GM18520 (cell line): ENCODE measurements at regions not wholly inside any gene's neighbourhood (a gene's known extent, or its start where the extent isn't known, plus 50 kb on each side); places are given as distances from the start of the nearest gene placed in this dataset.

ENCODE experiments used
- ATAC-seq: cut with Tn5 transposase; IDR thresholded peaks from one replicate; pipeline ENCODE4 v1.9.1; 2021; ENCODE audit not compliant: unreplicated experiment

DNA sequence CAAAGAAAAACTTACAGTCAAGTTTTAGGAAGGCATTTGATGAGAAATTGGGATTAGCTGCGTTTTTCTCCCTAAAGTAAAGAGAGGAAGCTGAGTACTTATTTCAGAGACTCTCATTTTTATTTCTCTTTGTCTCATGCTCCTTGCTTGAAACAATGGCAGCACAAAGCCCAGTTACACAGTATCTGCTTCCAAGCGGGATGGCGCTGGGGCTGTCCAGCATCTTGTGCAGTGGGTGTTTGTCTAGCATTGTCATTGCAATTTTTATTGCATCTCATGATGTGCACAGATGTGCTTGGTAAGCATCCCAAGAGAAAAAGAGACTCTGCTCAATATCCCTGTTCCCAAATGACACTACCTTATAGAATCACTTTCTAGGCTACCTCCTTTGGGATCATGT lies 102.8 kb upstream of the ZNF521 start:
- ATAC-seq = no peak

DNA sequence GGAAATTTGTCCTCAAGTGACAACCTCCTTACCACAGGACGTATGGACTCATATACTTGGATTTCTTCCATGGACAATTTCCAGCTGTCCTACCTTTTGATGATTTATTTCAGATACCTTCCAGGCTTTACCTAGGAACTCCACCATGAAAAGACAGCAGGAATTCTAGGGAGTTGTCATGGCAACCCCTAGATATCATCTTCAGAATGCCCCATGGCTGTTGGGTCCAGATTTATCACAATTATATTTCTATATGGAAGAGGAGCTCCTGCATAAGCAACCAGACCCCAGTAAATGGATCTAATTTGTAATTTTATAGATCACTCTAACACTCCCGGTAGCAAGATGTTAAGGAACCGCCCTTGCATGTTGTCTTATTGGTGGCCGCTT lies 102.3 kb upstream of the ZNF521 start:
- ATAC-seq = no peak

DNA sequence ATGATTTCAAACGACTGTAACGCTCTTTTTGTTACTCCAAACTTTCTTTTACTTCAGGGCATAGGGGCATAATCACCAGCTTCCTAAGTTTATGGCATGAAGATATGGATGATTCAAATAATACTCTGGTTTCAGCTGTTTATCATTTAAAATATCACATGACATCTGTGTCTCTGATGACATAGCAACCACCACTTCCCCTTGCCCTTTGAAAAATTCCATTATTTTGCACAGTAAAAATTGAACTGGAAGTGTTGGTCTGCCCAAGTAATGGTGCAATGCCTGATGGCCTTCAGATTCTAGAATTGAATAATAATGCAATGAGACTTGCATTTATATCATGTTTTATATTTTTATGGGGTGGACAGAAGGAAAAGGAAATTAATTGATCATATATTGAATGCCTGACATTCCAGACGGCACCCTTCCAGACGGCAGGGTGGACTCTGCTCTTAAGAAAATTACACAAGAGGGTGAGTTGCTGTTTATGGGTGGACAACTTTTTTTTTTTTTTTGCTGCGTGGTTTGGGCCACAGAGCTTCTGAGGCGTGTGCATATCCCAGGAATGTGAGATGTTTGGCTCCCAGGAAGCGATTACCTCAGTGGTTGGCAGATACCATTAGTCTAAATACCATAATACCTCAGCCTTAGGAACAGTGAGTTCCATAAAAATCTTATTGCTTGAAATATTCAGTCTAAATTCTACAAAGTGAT lies 101.7 kb upstream of the ZNF521 start:
- ATAC-seq = no peak

DNA sequence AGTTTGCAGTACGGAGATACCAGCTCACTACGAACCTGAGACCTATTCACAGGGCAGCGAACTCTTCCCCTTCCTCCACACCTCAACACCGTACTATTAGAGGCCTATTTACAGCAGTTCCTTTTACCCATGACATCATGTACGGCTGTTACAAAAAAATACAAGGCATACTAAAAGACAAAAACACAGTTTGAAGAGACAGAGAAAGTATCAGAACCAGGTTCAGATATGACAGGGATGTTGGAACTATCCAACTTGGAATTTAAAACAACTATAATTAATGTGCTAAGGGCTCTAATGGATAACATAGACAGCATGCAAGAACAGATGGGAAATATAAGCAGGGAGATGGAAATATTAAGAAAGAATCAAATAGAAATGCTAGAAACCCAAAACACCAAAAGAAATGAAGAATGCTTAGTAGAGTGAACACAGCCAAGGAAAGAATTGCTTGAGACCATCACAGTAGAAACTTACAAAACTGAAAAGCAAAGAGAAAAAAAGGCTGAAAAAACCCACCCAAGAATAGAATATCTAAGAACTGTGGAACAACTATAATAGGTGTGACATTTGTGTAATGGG lies 99.2 kb upstream of the ZNF521 start:
- no peak for ATAC-seq

DNA sequence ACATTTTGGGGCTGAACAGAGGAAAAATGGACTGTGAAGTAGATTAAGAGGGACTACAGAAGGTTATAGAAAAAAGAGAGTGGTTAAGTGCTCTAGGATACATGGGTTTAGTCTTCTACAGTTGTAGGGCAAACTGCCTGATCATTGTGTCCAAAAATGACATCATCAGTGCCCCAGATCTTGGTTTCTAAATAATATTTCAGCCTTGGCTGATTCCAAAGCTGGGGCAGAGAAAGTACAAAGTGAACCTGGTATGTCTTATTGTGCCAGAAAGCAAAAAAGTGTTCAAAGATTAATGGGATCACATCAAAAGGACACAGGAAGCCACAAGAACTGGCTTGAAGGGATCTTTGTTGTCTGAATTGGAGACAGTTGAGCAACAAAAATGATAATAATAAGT lies 97.1 kb upstream of the ZNF521 start:
- no peak for ATAC-seq

DNA sequence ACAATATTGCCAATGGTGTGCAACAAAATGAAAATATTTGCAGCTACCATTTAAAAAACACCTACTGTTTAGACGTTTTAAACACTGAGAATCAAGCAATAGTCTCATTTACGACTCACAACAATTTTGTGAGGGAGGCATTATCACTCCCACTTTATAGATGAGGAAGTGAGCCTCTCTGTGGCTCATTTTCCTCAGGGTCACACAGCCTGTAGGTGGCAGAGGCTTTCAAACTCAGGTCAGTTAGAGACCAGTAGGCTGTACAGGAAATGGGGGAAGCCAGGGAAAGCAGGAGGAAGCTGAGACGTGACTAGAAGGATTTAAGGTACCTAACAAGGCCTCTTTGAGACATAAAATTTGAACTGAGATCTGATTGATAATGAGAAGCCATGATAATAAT lies 95.0 kb upstream of the ZNF521 start:
- ATAC-seq = no peak

DNA sequence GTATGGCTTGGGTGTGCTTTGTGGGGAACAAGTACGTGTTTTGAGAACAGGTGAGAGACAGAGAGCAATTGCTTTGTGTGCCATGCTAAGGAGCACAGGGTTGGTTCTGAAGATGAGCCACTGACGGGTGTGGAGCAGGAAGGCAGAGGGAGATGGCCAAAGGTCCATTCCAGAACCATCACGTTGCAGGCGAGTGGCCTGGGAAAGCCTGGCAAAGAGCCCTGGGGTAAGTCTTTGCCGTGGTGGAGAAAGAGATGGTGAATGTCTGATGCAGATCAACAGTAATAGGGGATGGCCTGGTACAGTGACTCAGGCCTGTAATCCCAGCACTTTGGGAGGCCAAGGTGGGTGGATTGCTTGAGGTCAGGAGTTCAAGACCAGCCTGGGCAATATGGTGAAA lies 93.5 kb upstream of the ZNF521 start:
- no peak for ATAC-seq

DNA sequence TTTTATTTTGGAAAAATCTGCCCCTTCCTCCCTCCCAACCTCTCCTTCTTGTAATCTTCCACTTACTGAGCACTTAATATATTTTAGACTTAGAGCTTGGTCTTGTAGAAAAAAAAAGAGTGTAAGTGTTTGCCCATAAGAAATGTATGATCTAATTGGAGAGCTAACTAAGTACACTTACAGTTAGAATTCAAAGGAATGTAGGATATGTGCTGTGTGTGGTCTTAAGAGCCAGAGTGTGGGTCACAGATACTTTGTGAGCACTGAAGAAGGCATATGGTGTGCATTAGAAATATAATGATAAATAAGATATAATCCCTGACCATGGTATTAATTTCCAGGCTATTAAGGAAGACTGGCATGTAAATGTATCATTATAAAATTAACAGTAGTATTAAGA lies 91.8 kb upstream of the ZNF521 start:
- no peak for ATAC-seq

DNA sequence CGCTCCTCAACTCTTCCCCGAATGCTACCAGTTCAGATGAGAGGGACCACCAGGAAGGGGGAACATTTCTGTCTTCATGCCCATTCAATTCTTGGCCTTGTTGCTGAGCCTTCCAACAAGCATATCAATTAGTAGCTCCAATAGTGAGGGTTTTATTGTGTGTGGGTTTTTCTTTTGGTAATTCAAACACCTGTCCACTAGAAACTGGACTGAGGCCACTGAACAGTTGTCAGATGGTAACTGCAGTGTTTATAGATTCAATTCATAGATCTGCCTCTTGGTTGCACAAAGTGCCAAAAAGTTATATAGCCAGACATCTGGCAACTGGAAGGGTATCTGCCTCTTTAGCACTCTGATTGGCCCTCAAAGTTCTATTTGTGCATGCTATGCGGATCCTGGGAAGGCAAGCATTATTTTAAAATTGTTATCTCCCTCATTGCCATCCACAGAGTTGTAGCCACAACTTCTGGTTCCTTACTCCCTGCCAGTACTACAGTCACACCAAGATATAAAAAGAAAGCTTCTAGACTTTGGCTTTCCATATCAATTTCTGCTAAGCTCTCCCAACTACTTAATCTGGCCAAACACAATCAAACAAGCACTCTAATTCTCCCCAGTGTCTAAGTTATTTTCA lies 83.3 kb upstream of the ZNF521 start:
- ATAC-seq = no peak

DNA sequence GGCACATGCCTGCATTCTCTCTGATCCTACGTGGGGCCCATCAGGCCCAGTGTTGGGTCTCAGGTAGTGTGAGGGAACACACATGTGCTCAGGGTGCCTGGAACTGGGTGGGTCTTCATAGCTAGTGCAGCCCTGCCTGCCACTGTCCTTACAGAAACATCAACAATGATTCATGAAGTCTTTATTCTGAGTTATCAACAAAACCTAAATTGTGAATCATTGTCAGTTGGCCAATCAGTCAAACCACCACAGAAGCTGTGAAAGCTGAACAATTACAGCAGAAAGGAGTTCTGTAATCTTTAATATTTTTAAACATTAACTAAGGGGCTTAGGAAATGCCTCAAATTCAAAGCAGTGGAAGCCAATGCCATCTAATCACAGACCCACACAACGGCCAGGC lies 82.8 kb upstream of the ZNF521 start:
- no peak for ATAC-seq

DNA sequence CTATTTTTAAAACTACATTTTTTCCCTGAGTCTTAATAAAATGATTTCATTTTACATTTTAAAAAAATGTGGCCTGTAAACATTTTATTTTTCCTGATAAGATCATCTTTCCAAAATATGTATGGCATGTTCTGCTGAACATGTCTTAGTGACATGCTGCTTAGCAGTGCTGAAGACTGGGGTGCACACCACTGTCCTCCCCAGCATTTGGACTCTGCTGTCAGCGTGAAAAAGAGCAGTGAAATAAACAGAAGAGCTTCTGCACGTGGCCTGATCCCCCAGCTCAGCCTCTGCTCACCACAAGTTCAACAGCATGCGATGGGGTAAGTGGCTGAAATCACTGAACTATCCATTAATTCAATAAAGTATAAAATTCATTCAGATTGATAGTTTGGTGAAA lies 81.6 kb upstream of the ZNF521 start:
- ATAC-seq = no peak

DNA sequence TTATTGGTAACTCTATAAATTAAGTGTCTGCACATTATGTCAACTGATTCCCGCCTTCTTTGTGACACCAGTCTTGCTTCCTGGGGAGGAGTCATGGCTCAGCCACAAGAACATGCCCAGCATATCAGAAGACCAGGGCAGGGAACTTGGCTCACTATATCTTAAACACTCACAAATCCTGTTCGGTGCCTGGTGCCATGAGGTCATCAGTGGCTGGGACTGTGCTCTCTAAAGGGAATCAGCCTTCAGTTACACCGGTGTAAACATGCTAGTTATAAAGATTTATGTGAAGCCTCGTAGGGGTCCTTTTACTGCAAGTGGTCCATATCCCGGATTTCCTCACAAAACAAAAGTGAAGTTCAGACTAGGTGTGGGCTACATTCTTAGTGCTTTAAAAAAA lies 73.1 kb upstream of the ZNF521 start:
- ATAC-seq = no peak

DNA sequence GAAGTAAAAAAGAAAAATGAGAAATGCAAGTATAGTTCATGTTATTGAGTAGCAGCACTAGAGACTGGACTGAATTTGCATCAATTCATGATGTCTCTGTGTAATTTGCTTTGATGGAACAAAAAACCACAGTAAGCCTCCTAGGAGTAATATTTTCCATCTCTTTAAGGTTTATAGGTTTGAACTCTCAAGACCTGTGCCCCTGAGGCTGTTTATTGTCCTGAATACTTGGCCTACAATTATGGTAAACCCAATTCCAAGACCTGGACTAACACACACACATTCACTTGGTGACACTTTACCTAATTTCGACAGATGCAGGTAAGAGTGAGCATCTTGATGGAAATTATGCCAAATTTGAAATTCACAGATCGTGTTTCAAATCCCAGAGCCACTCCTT lies 71.8 kb upstream of the ZNF521 start:
- no peak for ATAC-seq

DNA sequence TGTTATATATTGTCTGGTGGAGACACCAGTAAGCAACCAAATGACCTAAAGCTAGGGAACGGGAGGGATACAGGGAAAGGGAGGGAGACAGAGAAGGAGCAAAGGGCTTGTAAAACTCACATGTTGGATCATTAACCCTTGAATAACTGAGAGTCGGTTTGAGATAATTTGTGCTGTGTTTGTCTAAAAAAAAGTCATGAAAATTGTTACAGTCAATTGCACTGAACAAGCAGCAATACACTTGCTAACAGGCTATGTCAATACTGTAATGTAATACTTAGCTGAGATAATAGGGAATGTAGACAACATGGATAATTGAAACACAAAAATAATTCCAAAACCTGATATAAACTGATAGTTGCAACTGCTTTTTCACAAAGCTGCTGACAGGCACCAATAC lies 71.3 kb upstream of the ZNF521 start:
- ATAC-seq = no peak

DNA sequence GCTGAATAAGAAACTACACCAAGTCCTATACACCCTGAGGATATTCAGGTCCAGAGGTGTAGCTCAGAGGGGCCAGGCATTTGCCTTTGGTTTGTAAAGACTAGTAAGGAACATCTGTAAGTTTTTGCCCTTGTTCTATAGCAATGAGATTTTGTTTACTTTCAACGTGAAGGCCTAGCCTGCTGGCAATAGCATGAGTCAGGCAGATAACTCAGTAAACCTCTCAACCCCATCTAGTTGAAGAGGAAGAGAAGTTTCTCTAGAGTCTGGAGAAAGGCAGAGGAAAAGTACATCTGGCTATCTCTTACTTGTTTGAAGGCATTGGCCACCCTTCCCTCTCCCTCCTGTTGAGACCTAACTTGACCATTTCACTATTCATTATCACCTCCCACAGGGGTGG lies 70.3 kb upstream of the ZNF521 start:
- ATAC-seq = no peak

DNA sequence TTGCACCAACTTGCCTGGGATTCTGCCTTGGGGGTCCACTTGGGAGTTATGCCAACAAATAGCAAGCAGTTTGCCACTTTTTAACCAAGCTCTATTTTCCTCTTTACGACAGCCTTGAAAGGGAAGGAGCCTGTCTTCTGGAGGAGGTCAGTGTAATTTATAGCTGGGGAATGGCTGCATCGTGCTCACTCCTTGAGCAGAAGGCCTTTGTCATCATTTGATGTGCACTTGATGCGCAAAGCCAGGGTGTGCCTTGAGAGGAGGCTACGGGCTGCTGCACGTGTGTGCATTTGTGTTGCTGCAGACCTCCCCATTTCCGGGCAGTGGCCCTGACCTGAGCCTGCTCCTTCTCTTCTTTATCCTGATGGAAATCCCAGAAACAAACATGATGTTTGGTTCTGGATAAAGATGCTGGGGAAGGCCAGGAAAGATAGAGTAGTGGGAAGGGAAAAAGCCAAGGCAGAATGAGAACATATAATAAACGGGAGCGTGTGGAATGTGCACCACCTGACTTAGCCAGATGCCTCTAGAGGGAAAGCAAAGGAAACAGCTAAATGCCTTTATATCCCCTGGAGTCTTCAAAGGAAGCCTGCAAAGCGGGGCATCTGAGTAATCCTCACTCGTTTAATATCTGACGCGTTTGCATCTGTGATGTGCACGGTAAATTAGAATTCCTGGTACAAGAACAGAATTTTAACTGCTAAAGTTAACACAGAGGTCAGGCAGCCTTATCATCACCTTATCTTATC lies 68.3 kb upstream of the ZNF521 start:
- no peak for ATAC-seq

DNA sequence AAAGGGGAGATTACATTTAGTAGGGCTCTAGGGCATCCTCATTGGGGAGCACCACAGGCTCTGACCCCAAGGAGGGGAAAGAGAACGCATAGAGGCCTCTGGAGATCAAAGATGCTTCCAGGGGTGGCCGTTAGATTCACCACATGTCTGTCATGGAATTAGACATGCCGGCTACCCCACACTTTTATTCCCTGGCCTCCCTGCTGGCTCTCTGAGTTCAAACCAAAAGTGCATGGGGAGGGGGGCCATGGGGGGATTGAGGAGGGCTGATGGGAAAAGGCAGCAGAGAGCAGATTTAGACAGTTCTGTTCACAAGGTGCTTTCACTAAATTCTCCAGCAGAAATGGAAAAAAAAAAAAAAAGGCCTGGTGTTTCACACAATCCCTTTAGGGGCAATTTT lies 64.4 kb upstream of the ZNF521 start:
- no peak for ATAC-seq

DNA sequence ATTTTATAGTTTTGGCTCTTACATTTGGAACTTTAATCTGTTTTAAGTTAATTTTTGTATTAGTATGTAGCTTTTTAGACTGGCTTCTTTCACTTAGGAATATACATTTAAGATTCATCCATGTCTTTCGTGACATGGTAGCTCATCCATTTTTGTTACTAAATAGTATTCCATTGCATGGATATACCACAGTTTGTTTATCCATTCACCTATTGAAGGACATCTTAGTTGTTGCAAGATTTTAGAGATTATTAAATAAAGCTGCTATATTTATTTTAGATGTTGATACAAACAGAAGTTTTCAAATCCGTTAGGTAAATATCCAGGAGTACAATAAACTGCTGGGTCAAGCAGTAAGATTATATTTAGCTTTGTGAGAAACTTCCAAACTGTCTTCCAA lies 58.0 kb upstream of the ZNF521 start:
- no peak for ATAC-seq

DNA sequence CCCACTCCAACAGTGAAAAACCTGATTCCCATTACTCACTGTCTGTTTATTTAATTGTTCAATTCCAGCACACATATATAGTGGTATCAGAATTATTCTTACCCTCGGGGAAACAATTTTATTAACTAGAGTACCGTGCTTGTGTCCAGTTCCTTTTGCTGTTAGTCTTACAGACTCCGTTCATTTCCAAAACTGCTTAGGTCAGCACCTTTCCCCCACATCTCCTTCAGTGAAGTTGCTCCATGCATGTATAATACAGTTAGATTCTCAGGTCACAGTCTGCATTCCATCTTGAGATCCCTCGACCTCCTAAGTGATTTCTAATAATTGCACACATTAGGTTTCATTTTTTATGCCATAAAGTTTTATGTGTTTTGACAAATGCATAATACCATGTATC lies 56.3 kb upstream of the ZNF521 start:
- ATAC-seq = no peak
